Liver (tissue), 8 donors: ENCODE measurements at regions not wholly inside any gene's neighbourhood (a gene's known extent, or its start where the extent isn't known, plus 50 kb on each side); places are given as distances from the start of the nearest gene placed in this dataset.

Experiments
- DNase-seq: peaks from one replicate; pipeline ENCODE4 v3.0.0-alpha.2; 2017; ENCODE audit warnings: low spot score
- H3K27ac ChIP-seq, 2 donors: one replicate each; pipeline ENCODE4 v1.7.0; 2013; ENCODE audit warnings: inconsistent platforms in 2 of 2, low read length in 2 of 2, control low read depth in 1 of 2, low read depth in 1 of 2, mild to moderate bottlenecking in 1 of 2
- H3K27me3 ChIP-seq, 4 donors: one replicate each; pipeline versions ENCODE4 v1.6.1 to v1.7.0; 2013; ENCODE audit warnings: low read length in 3 of 4, inconsistent platforms in 1 of 4, mild to moderate bottlenecking in 1 of 4, moderate library complexity in 1 of 4; ENCODE audit not compliant: control insufficient read depth in 4 of 4, insufficient read depth in 4 of 4
- H3K36me3 ChIP-seq, 4 donors: one replicate each; pipeline versions ENCODE4 v1.6.1 to v1.7.0; 2013; ENCODE audit warnings: low read length in 3 of 4, mild to moderate bottlenecking in 3 of 4, low read depth in 1 of 4, moderate library complexity in 1 of 4; ENCODE audit not compliant: control insufficient read depth in 4 of 4, insufficient read depth in 3 of 4
- H3K4me1 ChIP-seq, 4 donors: one replicate each; pipeline versions ENCODE4 v1.6.1 to v1.7.0; 2013; ENCODE audit warnings: low read length in 3 of 4, mild to moderate bottlenecking in 3 of 4, moderate library complexity in 1 of 4; ENCODE audit not compliant: control insufficient read depth in 4 of 4, insufficient read depth in 4 of 4
- H3K4me3 ChIP-seq, 3 donors: one replicate each; pipeline versions ENCODE4 v1.6.1 to v1.7.0; 2013; ENCODE audit warnings: low read length in 3 of 3, control low read depth in 1 of 3, low read depth in 1 of 3, mild to moderate bottlenecking in 1 of 3
- H3K9ac ChIP-seq, 2 donors: one replicate each; pipeline ENCODE4 v1.7.0; 2013; ENCODE audit warnings: low read length in 2 of 2, mild to moderate bottlenecking in 2 of 2, moderate library complexity in 2 of 2, control low read depth in 1 of 2, low read depth in 1 of 2
- H3K9me3 ChIP-seq, 4 donors: one replicate each; pipeline versions ENCODE4 v1.6.1 to v1.7.0; 2013; ENCODE audit warnings: low read length in 3 of 4; ENCODE audit not compliant: control insufficient read depth in 4 of 4
- ATF3 ChIP-seq: IDR thresholded peaks from 2 replicates; pipeline ENCODE4 v1.6.1; 2016; ENCODE audit warnings: antibody characterized with exemption
- CTCF ChIP-seq: fragments of 150-350 bp; IDR thresholded peaks from 2 replicates; pipeline ENCODE4 v1.5.1; 2017; ENCODE audit warnings: improper control_type of control experiment, low read depth, low read length; ENCODE audit not compliant: missing input control
- EGR1 ChIP-seq, 2 donors: IDR thresholded peaks; 2 replicates each; pipeline ENCODE4 v1.6.1; 2016 to 2018; ENCODE audit warnings: antibody characterized with exemption in 2 of 2, low read depth in 2 of 2
- FOXA1 ChIP-seq: IDR thresholded peaks from 2 replicates; pipeline ENCODE4 v1.6.1; 2016; ENCODE audit warnings: antibody characterized with exemption
- FOXA2 ChIP-seq: IDR thresholded peaks from 2 replicates; pipeline ENCODE4 v1.6.1; 2016; ENCODE audit warnings: antibody characterized with exemption
- GABPA ChIP-seq, 2 donors: IDR thresholded peaks in 1 of 2; conservative IDR thresholded peaks in 1 of 2; 2 replicates each; pipeline ENCODE4 v1.6.1; 2016; ENCODE audit warnings: antibody characterized with exemption in 2 of 2, mild to moderate bottlenecking in 1 of 2, moderate library complexity in 1 of 2
- HNF4A ChIP-seq, 2 donors: conservative IDR thresholded peaks; 2 replicates each; pipeline ENCODE4 v1.6.1; 2016; ENCODE audit warnings: antibody characterized with exemption in 2 of 2, mild to moderate bottlenecking in 2 of 2
- HNF4G ChIP-seq: IDR thresholded peaks from 2 replicates; pipeline ENCODE4 v1.6.1; 2016; ENCODE audit warnings: antibody characterized with exemption
- JUND ChIP-seq, 2 donors: IDR thresholded peaks; 2 replicates each; pipeline ENCODE4 v1.6.1; 2016; ENCODE audit warnings: antibody characterized with exemption in 2 of 2
- MAX ChIP-seq: IDR thresholded peaks from 2 replicates; pipeline ENCODE4 v1.6.1; 2016; ENCODE audit warnings: antibody characterized with exemption
- NR2F2 ChIP-seq: IDR thresholded peaks from 2 replicates; pipeline ENCODE4 v1.6.1; 2016; ENCODE audit warnings: antibody characterized with exemption
- RAD21 ChIP-seq, 2 donors: IDR thresholded peaks; 2 replicates each; pipeline ENCODE4 v1.6.1; 2016; ENCODE audit warnings: antibody characterized with exemption in 2 of 2, mild to moderate bottlenecking in 2 of 2
- RXRA ChIP-seq, 2 donors: IDR thresholded peaks; 2 replicates each; pipeline ENCODE4 v1.6.1; 2017 to 2018; ENCODE audit warnings: antibody characterized with exemption in 2 of 2, mild to moderate bottlenecking in 1 of 2
- SP1 ChIP-seq: IDR thresholded peaks from 2 replicates; pipeline ENCODE4 v1.6.1; 2018; ENCODE audit warnings: antibody characterized with exemption, mild to moderate bottlenecking
- TAF1 ChIP-seq: conservative IDR thresholded peaks from 2 replicates; pipeline ENCODE4 v1.6.1; 2016; ENCODE audit warnings: antibody characterized with exemption, mild to moderate bottlenecking
- YY1 ChIP-seq: IDR thresholded peaks from 2 replicates; pipeline ENCODE4 v1.6.1; 2016; ENCODE audit warnings: antibody characterized with exemption, mild to moderate bottlenecking
- WGBS: extraction: QIAGEN DNeasy Blood & Tissue Kit; methylation state at CpG from one replicate; pipeline ENCODE4 v1.1.7; 2013; 5-methylcytosine and 5-hydroxymethylcytosine counted together
- TF ChIP-seq, protein P1 (sequence below): IDR thresholded peaks from 2 replicates; pipeline ENCODE4 v1.6.1; 2016; ENCODE audit warnings: antibody characterized with exemption
- TF ChIP-seq, protein P2 (sequence below): IDR thresholded peaks from 2 replicates; pipeline ENCODE4 v1.6.1; 2016; ENCODE audit warnings: antibody characterized with exemption, mild to moderate bottlenecking
- donor health status: healthy.
- donor health status: healthy.
- donor health status: healthy.
- donor health status: healthy.
- donor health status: healthy.

DNA sequence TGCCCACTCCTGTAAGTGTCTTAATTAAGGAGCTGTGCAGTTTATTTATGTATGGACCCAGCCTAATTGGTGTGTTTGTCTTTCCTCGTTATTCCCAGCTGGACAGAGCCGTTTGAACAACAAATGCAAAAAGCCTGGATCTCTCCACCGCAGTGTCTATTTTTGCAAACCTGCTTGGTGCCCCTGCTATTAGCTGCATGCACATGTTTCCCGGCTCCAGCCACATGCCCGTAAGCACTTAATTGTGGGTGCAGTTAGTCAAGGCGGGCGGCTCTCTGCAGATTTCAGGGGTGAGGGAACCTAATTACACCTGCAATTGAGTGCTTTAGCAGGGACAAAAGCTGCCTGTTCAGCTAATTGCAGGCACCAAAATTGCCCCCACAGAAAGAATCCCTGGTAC is 74.0 kb upstream of the GSE1 start (continued):
- TF ChIP-seq TAF1 (no peak), NR2F2 (no peak)

DNA sequence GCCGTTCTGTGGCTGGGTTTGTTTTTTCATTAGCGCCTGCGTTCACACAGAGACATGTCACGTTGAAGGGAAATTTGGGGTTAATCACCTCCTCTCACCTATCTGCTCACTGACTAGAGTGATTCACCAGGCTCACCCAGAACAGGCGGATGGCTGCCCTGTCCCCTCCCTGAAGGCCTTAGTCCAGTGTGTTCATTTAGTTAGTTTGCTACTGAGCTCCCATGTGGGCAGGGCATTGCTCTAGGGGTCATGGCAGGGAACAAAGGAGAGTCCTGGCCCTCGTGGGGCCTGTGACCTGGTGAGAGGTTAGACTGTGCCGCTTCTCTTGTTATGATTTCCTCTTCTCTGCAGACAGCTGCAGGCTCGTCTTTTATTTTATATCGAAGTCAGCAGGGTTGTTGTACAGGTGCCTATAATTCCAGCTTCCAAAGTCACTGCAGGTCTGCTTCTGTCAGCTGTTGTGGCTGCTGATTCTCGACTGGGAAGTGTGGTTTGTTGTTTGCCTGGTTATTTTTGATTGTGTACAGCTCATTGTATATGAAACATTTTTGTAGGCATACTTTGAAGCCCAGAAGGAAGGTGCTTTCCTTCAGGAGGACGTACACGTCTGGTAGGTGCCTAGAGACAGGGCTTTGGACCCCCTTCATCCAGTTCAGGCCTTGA is 73.4 kb upstream of the GSE1 start:
- no peak for DNase-seq
- H3K4me1 ChIP-seq: peaks cover 21 to 59% (median 42%) of the 10 kb centered on the region in 4 donors
- H3K36me3 ChIP-seq: no peaks in the 10 kb centered on the region
- H3K9ac ChIP-seq: no peak overlapping the region
- no peak overlapping the region for H3K4me3 ChIP-seq
- 62% methylated on average over 12 of the region's 12 CpGs for WGBS
- H3K27me3 ChIP-seq: no peaks in the 10 kb centered on the region
- peak; percentile 66 for TF ChIP-seq NR2F2
- no peak for TF ChIP-seq MAX
- TF ChIP-seq, protein P1, sequence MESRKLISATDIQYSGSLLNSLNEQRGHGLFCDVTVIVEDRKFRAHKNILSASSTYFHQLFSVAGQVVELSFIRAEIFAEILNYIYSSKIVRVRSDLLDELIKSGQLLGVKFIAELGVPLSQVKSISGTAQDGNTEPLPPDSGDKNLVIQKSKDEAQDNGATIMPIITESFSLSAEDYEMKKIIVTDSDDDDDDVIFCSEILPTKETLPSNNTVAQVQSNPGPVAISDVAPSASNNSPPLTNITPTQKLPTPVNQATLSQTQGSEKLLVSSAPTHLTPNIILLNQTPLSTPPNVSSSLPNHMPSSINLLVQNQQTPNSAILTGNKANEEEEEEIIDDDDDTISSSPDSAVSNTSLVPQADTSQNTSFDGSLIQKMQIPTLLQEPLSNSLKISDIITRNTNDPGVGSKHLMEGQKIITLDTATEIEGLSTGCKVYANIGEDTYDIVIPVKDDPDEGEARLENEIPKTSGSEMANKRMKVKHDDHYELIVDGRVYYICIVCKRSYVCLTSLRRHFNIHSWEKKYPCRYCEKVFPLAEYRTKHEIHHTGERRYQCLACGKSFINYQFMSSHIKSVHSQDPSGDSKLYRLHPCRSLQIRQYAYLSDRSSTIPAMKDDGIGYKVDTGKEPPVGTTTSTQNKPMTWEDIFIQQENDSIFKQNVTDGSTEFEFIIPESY: no peak
- no peak for TF ChIP-seq EGR1 (IDR thresholded peaks at IDR 0.05; ENCODE audit: low read depth in 2 of 2)
- TF ChIP-seq HNF4G: peak; percentile 53
- peak; percentile 13 for TF ChIP-seq ATF3
- TF ChIP-seq FOXA1: no peak
- TF ChIP-seq GABPA (IDR thresholded peaks at IDR 0.05 in 1 of 2, conservative IDR thresholded peaks at IDR 0.05 in 1 of 2): peak in 1 of 2 donors; percentile 18
- peak; percentile 34 for TF ChIP-seq YY1
- TF ChIP-seq CTCF: no peak
- TF ChIP-seq, protein P2, sequence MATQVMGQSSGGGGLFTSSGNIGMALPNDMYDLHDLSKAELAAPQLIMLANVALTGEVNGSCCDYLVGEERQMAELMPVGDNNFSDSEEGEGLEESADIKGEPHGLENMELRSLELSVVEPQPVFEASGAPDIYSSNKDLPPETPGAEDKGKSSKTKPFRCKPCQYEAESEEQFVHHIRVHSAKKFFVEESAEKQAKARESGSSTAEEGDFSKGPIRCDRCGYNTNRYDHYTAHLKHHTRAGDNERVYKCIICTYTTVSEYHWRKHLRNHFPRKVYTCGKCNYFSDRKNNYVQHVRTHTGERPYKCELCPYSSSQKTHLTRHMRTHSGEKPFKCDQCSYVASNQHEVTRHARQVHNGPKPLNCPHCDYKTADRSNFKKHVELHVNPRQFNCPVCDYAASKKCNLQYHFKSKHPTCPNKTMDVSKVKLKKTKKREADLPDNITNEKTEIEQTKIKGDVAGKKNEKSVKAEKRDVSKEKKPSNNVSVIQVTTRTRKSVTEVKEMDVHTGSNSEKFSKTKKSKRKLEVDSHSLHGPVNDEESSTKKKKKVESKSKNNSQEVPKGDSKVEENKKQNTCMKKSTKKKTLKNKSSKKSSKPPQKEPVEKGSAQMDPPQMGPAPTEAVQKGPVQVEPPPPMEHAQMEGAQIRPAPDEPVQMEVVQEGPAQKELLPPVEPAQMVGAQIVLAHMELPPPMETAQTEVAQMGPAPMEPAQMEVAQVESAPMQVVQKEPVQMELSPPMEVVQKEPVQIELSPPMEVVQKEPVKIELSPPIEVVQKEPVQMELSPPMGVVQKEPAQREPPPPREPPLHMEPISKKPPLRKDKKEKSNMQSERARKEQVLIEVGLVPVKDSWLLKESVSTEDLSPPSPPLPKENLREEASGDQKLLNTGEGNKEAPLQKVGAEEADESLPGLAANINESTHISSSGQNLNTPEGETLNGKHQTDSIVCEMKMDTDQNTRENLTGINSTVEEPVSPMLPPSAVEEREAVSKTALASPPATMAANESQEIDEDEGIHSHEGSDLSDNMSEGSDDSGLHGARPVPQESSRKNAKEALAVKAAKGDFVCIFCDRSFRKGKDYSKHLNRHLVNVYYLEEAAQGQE: no peak
- TF ChIP-seq HNF4A (conservative IDR thresholded peaks at IDR 0.05): peak; percentile 83 to 90
- TF ChIP-seq SP1: peak; percentile 95
- peak; percentile 21 to 68 for TF ChIP-seq JUND (IDR thresholded peaks at IDR 0.05)
- TF ChIP-seq RXRA (IDR thresholded peaks at IDR 0.05): peak; percentile 99 to 100
- no peak for TF ChIP-seq TAF1
- peak; percentile 26 to 65 for TF ChIP-seq RAD21 (IDR thresholded peaks at IDR 0.05)
- TF ChIP-seq FOXA2: no peak
- no peaks in the 10 kb centered on the region for H3K9me3 ChIP-seq
- no peak overlapping the region for H3K27ac ChIP-seq
